COLO668 (cell line): ENCODE measurements at regions not wholly inside any gene's neighbourhood (a gene's known extent, or its start where the extent isn't known, plus 50 kb on each side); places are given as distances from the start of the nearest gene placed in this dataset.
"Not testable (repeated sequence)": the region's sequence is repeated elsewhere in the genome, so short reads cannot be mapped to it uniquely, and the experiment has no call there.

Experiments used
- DNase-seq: peaks from one replicate; lab custom pipeline; 2025; ENCODE audit not compliant: unreplicated experiment; lab: John Stamatoyannopoulos, UW

GRCh38 chr3:26763723-26764122 lies 141.2 kb downstream of the LRRC3B start:
- no peak for DNase-seq

- no peak for DNase-seq
These were observed 143.5 kb downstream of the LRRC3B start for GRCh38 chr3:26766031-26766430.

GRCh38 chr3:26768068-26768651 lies 145.6 kb downstream of the LRRC3B start:
- no peak for DNase-seq

GRCh38 chr3:26799679-26800317 lies 177.2 kb downstream of the LRRC3B start:
- DNase-seq: no peak

DNA sequence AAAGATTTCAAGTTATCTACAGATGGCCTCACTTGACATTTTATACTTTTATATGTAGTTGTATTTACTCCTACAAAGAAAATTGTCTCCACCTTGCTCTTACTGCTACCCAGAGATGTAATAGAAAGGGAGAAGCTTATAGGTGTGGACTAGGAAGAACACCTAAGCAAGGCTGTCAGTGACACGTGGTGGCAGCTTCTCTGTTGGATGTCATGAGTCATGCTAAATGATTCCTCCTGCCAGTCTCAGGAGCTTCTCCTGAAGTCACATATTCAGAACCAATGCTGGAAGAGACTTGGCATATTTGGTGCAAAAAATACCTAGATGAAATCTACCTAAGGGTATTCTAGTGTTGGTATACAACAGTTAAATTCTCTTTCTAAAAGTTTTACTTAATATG lies 184.7 kb downstream of the LRRC3B start:
- DNase-seq: no peak

GRCh38 chr3:26825454-26825853 lies 202.9 kb downstream of the LRRC3B start:
- no peak for DNase-seq

- no peak for DNase-seq
These were observed 204.6 kb downstream of the LRRC3B start for GRCh38 chr3:26827169-26827568.

- DNase-seq: no peak
These were observed 215.5 kb downstream of the LRRC3B start for GRCh38 chr3:26838026-26838425.

- DNase-seq: no peak
These were observed 216.4 kb downstream of the LRRC3B start for GRCh38 chr3:26839001-26839400.

DNA sequence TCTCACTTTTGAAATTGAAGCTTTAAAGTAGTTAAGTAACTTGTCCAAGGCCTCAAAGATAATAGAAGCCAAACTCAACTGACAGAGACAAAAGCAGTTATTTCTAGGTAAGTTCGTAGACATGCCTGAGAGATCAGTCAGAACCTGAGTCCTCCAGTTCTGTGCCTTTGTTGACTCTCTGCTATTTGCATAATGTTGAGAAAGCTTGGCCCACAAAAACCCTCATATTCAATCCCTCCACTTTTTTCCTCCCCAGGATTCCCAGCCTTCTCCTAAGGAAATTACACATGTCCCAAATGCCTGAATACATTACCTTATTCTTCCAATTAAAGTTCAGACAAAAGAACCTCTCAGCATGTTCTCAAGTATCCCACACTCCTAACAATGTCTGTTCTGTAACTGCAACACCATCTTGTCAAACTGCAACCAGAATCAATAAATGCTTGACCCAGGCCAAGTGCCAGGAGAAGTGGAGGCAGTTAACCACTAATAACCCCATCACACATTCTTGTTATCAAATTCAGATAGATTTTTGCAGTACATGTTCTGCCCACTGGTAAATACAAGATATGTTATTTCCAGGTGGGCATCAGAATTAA lies 217.8 kb downstream of the LRRC3B start:
- DNase-seq: no peak

GRCh38 chr3:26845194-26845593 lies 222.6 kb downstream of the LRRC3B start:
- DNase-seq: no peak

DNA sequence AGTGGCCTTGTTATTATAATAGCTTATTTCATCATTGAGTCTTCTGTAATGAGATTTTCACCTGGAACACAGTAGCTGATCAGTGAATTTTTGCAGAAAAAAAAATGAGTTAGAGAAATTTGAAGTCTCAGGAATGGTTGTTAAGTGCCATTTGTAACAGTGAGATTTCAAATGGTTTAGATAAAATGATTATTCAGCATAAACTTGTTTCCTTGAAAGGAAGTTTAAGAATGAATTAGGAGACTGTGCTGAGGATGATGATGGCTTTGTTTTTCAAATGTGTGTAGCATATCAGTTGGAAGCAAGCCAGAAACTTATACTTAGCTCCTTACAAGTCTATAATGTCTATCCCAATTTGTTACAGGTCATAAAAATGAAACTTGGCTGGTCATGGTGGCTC lies 225.1 kb downstream of the LRRC3B start:
- no peak for DNase-seq

- no peak for DNase-seq
These were observed 271.9 kb downstream of the LRRC3B start for GRCh38 chr3:26894443-26894842.

DNA sequence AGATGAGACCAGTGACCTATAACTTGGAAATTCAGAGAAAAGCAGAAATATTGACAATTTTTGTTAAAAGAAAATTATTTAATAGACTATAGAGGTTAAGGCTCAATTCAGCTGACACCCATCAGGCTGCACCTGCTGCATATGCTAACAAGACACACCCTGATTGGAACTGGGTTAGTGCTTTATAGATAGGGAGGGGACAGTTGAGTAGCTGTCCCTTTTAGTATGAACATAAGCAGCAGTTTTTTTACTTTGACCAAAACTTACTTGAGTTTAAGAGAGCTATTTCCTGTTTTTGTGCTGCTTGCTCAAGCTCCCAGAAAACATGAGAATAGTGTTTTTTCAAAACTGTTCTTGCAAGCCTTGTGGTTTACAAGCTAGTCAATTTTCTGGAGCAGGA lies 292.6 kb downstream of the LRRC3B start:
- no peak for DNase-seq

GRCh38 chr3:26920646-26921478 lies 298.3 kb downstream of the LRRC3B start:
- DNase-seq: no peak

DNA sequence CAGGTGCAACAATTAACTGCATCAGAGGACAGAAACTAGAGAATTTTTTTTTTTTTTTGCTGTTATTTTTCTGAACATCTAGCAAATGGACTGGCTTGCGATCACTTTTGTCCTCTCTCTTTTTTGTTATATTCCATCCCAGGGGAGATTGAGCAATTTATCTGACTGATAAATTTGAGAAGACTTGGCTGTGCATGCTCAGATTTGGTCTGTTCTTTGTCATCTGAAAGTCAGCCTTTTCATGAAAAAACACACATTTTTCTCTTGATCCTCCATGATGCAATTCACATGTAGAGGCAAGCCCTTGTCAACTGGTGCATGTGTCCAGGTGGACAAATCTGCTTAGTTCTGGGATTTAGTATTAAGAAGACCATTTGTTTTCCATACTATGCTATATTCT lies 309.3 kb downstream of the LRRC3B start:
- DNase-seq: no peak

DNA sequence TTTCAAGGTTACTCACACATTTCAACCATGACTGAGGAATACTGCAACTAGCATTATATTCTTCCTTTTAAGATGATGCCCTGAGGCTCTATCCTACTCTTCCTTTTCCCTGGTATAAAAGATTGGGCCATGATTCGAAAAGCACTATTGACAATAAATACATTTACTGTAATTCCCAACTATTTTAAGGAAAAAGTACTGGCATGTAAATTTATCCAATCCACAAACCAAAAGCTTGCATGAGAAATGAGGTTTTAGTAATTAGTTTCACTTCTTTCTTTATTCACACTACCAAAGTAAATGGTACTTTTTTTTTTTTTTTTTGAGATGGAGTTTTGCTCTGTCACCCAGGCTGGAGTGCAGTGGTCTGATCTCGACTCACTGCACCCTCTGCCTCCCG lies 310.2 kb downstream of the LRRC3B start:
- no peak for DNase-seq

- DNase-seq: not testable (repeated sequence)
These were observed 322.9 kb downstream of the LRRC3B start for GRCh38 chr3:26945480-26945879.

DNA sequence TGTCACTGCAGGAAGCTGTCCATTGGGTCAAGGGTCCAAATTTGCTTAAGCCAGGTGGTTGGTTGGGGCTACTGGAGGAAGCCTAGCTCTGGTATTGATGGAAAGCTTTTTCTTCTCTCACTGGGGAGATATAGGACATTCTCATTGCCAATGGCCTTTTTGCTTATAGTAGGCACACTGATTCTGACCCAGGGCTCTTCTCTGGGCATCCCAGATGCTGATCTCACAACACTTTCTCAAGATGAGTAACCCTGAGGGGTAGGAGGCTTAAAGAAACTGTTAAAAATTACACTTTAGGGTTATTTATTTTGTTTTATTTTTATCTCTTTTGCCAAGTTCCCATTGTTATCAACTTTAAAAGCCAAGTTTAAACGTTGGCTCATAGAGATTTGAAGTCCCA lies 337.8 kb downstream of the LRRC3B start:
- no peak for DNase-seq

- DNase-seq: peak; percentile 1
These were observed 340.2 kb downstream of the LRRC3B start for GRCh38 chr3:26962492-26963360.

GRCh38 chr3:26963361-26963743 lies 340.8 kb downstream of the LRRC3B start:
- DNase-seq: no peak
